IMR-90 (cell line): ENCODE measurements at regions not wholly inside any gene's neighbourhood (a gene's known extent, or its start where the extent isn't known, plus 50 kb on each side); places are given as distances from the start of the nearest gene placed in this dataset.

Experiments
- ATAC-seq: fragments of 200-7000 bp; cut with Tn5 transposase; 2 replicates; pipeline ENCODE4 v1.9.1; 2020; ENCODE audit warnings: low read depth, mild to moderate bottlenecking, moderate library complexity
- BruUV-seq: library from RNA; stranded (reverse); fragments of 400-500 nt; replicated peaks from 2 replicates; lab custom pipeline; 2021; lab: Mats Ljungman, UMichigan
- CTCF ChIA-PET: fragments of 300-600 bp; formaldehyde crosslinking; extraction: SDS; loops from one replicate; lab custom pipeline; 2021; ENCODE audit warnings: antibody characterized with exemption; lab: Yijun Ruan, JAX
- POLR2A ChIA-PET: fragments of 300-600 bp; sonication (Branson Sonifier 250); formaldehyde crosslinking; loops from one replicate; lab custom pipeline; 2022; ENCODE audit warnings: antibody characterized with exemption; ENCODE audit not compliant: unreplicated experiment; lab: Charles Lee
- DNase-seq: peaks from one replicate; pipeline ENCODE4 v3.0.0; 2013
- H2AFZ ChIP-seq: replicated peaks from 2 replicates; pipeline ENCODE3; 2013; ENCODE audit warnings: low read length, mild to moderate bottlenecking; ENCODE audit not compliant: poor library complexity
- H2AK5ac ChIP-seq: 2 replicates; pipeline ENCODE4 v1.6.1; 2013; ENCODE audit warnings: low read depth, low read length, inconsistent platforms
- H2AK9ac ChIP-seq: replicated peaks from 2 replicates; pipeline ENCODE3; 2013; ENCODE audit warnings: mild to moderate bottlenecking, low read depth, low read length, moderate library complexity; ENCODE audit not compliant: poor library complexity
- H2BK120ac ChIP-seq: 2 replicates; pipeline ENCODE4 v1.6.1; 2013; ENCODE audit warnings: low read depth, low read length, inconsistent platforms
- H2BK15ac ChIP-seq: 3 replicates; pipeline ENCODE4 v1.6.1; 2013; ENCODE audit warnings: low read depth, low read length, inconsistent platforms
- H2BK20ac ChIP-seq: 2 replicates; pipeline ENCODE4 v1.6.1; 2013; ENCODE audit warnings: low read depth, mild to moderate bottlenecking, inconsistent platforms, low read length, moderate library complexity
- H2BK5ac ChIP-seq: 2 replicates; pipeline ENCODE4 v1.6.1; 2013; ENCODE audit warnings: mild to moderate bottlenecking, low read depth, low read length, inconsistent platforms; ENCODE audit not compliant: poor library complexity, severe bottlenecking
- H3K14ac ChIP-seq: replicated peaks from 2 replicates; pipeline ENCODE4 v1.6.1; 2013; ENCODE audit warnings: low read depth, low read length, inconsistent platforms
- H3K18ac ChIP-seq: 2 replicates; pipeline ENCODE4 v1.6.1; 2013; ENCODE audit warnings: low read depth, low read length, control low read depth
- H3K23ac ChIP-seq: 2 replicates; pipeline ENCODE4 v1.6.1; 2013; ENCODE audit warnings: low read depth, low read length, inconsistent platforms
- H3K27ac ChIP-seq: 2 replicates; pipeline ENCODE4 v1.5.1; 2013; ENCODE audit warnings: mild to moderate bottlenecking, control low read depth, low read length; ENCODE audit not compliant: insufficient read depth
- H3K27me3 ChIP-seq: 2 replicates; pipeline ENCODE4 v1.6.1; 2013; ENCODE audit warnings: low read length; ENCODE audit not compliant: control insufficient read depth, insufficient read depth
- H3K36me3 ChIP-seq: 2 replicates; pipeline ENCODE4 v1.6.1; 2013; ENCODE audit warnings: low read length, mixed read lengths; ENCODE audit not compliant: control insufficient read depth, insufficient read depth
- H3K4ac ChIP-seq: 2 replicates; pipeline ENCODE4 v1.6.1; 2013; ENCODE audit warnings: low read depth, low read length, inconsistent platforms
- H3K4me1 ChIP-seq: 2 replicates; pipeline ENCODE4 v1.6.1; 2013; ENCODE audit warnings: low read length, mixed read lengths; ENCODE audit not compliant: control insufficient read depth, insufficient read depth
- H3K4me2 ChIP-seq: 2 replicates; pipeline ENCODE4 v1.6.1; 2013; ENCODE audit warnings: low read depth, mild to moderate bottlenecking, control low read depth, low read length, moderate library complexity
- H3K4me3 ChIP-seq: 2 replicates; pipeline ENCODE4 v1.5.1; 2013; ENCODE audit warnings: low read depth, mild to moderate bottlenecking, control low read depth, low read length, moderate library complexity; ENCODE audit not compliant: insufficient read depth
- H3K56ac ChIP-seq: 2 replicates; pipeline ENCODE4 v1.6.1; 2013; ENCODE audit warnings: low read length, inconsistent platforms; ENCODE audit not compliant: insufficient read depth; ENCODE audit errors: extremely low read depth
- H3K79me1 ChIP-seq, 2 experiments: 2 replicates each; pipeline ENCODE4 v1.6.1; 2013; ENCODE audit warnings: low read length in 2 of 2, inconsistent platforms in 1 of 2, low read depth in 1 of 2
- H3K9ac ChIP-seq: 2 replicates; pipeline ENCODE4 v1.6.1; 2013; ENCODE audit warnings: low read depth, low read length, control low read depth
- H3K9me1 ChIP-seq: 2 replicates; pipeline ENCODE4 v1.6.1; 2013; ENCODE audit warnings: low read length, inconsistent platforms; ENCODE audit not compliant: insufficient read depth
- H3K9me3 ChIP-seq: 2 replicates; pipeline ENCODE4 v1.6.1; 2013; ENCODE audit warnings: low read length; ENCODE audit not compliant: control insufficient read depth, insufficient read depth
- H4K20me1 ChIP-seq: 2 replicates; pipeline ENCODE4 v1.6.1; 2013; ENCODE audit warnings: low read length, inconsistent platforms; ENCODE audit not compliant: insufficient read depth
- H4K5ac ChIP-seq: 2 replicates; pipeline ENCODE4 v1.6.1; 2013; ENCODE audit warnings: mild to moderate bottlenecking, low read depth, low read length, control low read depth
- H4K8ac ChIP-seq, 2 experiments: 2 replicates each; pipeline ENCODE4 v1.6.1; 2013; ENCODE audit warnings: low read depth in 2 of 2, low read length in 2 of 2, control low read depth in 1 of 2, inconsistent platforms in 1 of 2
- H4K91ac ChIP-seq: 2 replicates; pipeline ENCODE4 v1.6.1; 2013; ENCODE audit warnings: low read depth, low read length, inconsistent platforms; ENCODE audit not compliant: insufficient read depth
- BHLHE40 ChIP-seq: fragments of 150-350 bp; IDR thresholded peaks from 2 replicates; pipeline ENCODE4 v1.6.1; 2016; ENCODE audit warnings: mild to moderate bottlenecking, low read depth, low read length
- CEBPB ChIP-seq: IDR thresholded peaks from 2 replicates; pipeline ENCODE4 v1.6.1; 2012; ENCODE audit warnings: low read depth, low read length, improper control_type of control experiment
- CHD1 ChIP-seq: IDR thresholded peaks from 2 replicates; pipeline ENCODE4 v1.6.1; 2012; ENCODE audit warnings: low read depth, low read length, improper control_type of control experiment
- ELK1 ChIP-seq: fragments of 150-350 bp; IDR thresholded peaks from 2 replicates; pipeline ENCODE4 v1.6.1; 2016; ENCODE audit warnings: low read depth, mild to moderate bottlenecking, low read length, moderate library complexity, borderline replicate concordance
- FOS ChIP-seq: fragments of 150-350 bp; IDR thresholded peaks from 2 replicates; pipeline ENCODE4 v1.6.1; 2016; ENCODE audit warnings: low read depth, low read length
- MAFK ChIP-seq: IDR thresholded peaks from 2 replicates; pipeline ENCODE4 v1.6.1; 2012; ENCODE audit warnings: low read depth, low read length, improper control_type of control experiment
- MAZ ChIP-seq: IDR thresholded peaks from 2 replicates; pipeline ENCODE4 v1.6.1; 2012; ENCODE audit warnings: low read depth, mild to moderate bottlenecking, low read length, improper control_type of control experiment, moderate library complexity, borderline replicate concordance
- NFE2L2 ChIP-seq: fragments of 150-350 bp; IDR thresholded peaks from 2 replicates; pipeline ENCODE4 v1.6.1; 2016; ENCODE audit warnings: low read depth, mild to moderate bottlenecking, low read length
- POLR2A ChIP-seq: IDR thresholded peaks from 2 replicates; pipeline ENCODE4 v1.6.1; 2012; ENCODE audit warnings: mild to moderate bottlenecking, low read depth, low read length
- RAD21 ChIP-seq: IDR thresholded peaks from 2 replicates; pipeline ENCODE4 v1.6.1; 2012; ENCODE audit warnings: low read length, improper control_type of control experiment
- RCOR1 ChIP-seq: IDR thresholded peaks from 2 replicates; pipeline ENCODE4 v1.6.1; 2012; ENCODE audit warnings: mild to moderate bottlenecking, low read length, improper control_type of control experiment; ENCODE audit not compliant: insufficient replicate concordance
- RFX5 ChIP-seq: IDR thresholded peaks from 2 replicates; pipeline ENCODE4 v1.8.0; 2012; ENCODE audit warnings: low read depth, mild to moderate bottlenecking, low read length, moderate library complexity
- SMC3 ChIP-seq: fragments of 150-350 bp; IDR thresholded peaks from 2 replicates; pipeline ENCODE4 v1.6.1; 2016; ENCODE audit warnings: low read depth, mild to moderate bottlenecking, antibody characterized with exemption, low read length, moderate library complexity
- WGBS, 2 experiments: methylation state at CpG; one replicate each; pipeline versions ENCODE4 v1.1.5 to v1.1.7; 2013; ENCODE audit warnings: missing lambda C conversion rate in 2 of 2; ENCODE audit not compliant: insufficient read length in 1 of 2; ENCODE audit errors: extremely low coverage in 2 of 2; 5-methylcytosine and 5-hydroxymethylcytosine counted together
- dilution Hi-C: fragments of 300-500 bp; cut with HindIII; formaldehyde crosslinking; loops from one replicate; pipeline ENCODE4 v1.14.3; 2018; ENCODE audit warnings: low sequenced_read_pairs; ENCODE audit not compliant: unreplicated experiment
- in situ Hi-C: fragments of 300-500 bp; cut with MboI; formaldehyde crosslinking; loops from 3 replicates; pipeline ENCODE4 v1.14.3; 2019; ENCODE audit warnings: low sequenced_read_pairs, inconsistent platforms, mixed read lengths
- intact Hi-C: fragments of 100-400 bp; cut with micrococcal nuclease; formaldehyde crosslinking; loops from 2 replicates; pipeline ENCODE4 v1.10.0; 2022
- TF ChIP-seq, protein P1 (sequence below): fragments of 150-350 bp; IDR thresholded peaks from 2 replicates; pipeline ENCODE4 v1.6.1; 2017; ENCODE audit warnings: mild to moderate bottlenecking, antibody characterized with exemption, low read length, low read depth
- TF ChIP-seq, protein P2 (sequence below): conservative IDR thresholded peaks from 2 replicates; pipeline ENCODE4 v1.5.1; 2012; ENCODE audit warnings: mild to moderate bottlenecking, low read depth, low read length, improper control_type of control experiment

- ChIA-PET POLR2A (no interaction called here), CTCF (no interaction called here)
- dilution Hi-C loops, result no loop called here
- TF ChIP-seq RCOR1 (no peak), MAZ (no peak), NFE2L2 (no peak), SMC3 (no peak), RFX5 (no peak), CEBPB (no peak), CHD1 (no peak), ELK1 (no peak), MAFK (no peak), BHLHE40 (no peak), FOS (no peak), RAD21 (no peak), POLR2A (no peak)
- TF ChIP-seq, protein P1, sequence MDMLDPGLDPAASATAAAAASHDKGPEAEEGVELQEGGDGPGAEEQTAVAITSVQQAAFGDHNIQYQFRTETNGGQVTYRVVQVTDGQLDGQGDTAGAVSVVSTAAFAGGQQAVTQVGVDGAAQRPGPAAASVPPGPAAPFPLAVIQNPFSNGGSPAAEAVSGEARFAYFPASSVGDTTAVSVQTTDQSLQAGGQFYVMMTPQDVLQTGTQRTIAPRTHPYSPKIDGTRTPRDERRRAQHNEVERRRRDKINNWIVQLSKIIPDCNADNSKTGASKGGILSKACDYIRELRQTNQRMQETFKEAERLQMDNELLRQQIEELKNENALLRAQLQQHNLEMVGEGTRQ, result no peak
- TF ChIP-seq, protein P2, sequence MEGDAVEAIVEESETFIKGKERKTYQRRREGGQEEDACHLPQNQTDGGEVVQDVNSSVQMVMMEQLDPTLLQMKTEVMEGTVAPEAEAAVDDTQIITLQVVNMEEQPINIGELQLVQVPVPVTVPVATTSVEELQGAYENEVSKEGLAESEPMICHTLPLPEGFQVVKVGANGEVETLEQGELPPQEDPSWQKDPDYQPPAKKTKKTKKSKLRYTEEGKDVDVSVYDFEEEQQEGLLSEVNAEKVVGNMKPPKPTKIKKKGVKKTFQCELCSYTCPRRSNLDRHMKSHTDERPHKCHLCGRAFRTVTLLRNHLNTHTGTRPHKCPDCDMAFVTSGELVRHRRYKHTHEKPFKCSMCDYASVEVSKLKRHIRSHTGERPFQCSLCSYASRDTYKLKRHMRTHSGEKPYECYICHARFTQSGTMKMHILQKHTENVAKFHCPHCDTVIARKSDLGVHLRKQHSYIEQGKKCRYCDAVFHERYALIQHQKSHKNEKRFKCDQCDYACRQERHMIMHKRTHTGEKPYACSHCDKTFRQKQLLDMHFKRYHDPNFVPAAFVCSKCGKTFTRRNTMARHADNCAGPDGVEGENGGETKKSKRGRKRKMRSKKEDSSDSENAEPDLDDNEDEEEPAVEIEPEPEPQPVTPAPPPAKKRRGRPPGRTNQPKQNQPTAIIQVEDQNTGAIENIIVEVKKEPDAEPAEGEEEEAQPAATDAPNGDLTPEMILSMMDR, result no peak
Observed at GRCh38 chr5:142391058-142391845, 66.4 kb upstream of the SPRY4 start.

More at GRCh38 chr5:142391058-142391845, 66.4 kb upstream of the SPRY4 start:
- H2BK15ac ChIP-seq, result no peak overlapping the region
- no peak overlapping the region for H3K56ac ChIP-seq
- no peak overlapping the region for H3K18ac ChIP-seq
- H2AK9ac ChIP-seq, result no peak overlapping the region
- DNase-seq, result no peak
- H2BK120ac ChIP-seq, result no peak overlapping the region
- H3K27ac ChIP-seq, result no peak overlapping the region
- H2AFZ ChIP-seq, result peak overlapping the region; percentile 18
- peaks cover 8% of the 10 kb centered on the region for H3K9me1 ChIP-seq
- H3K23ac ChIP-seq, result no peak overlapping the region
- peaks cover 0 to 11% of the 10 kb centered on the region in 2 experiments; a peak in 2 of 4 replicates for H3K79me1 ChIP-seq
- no peak overlapping the region for H3K4me2 ChIP-seq
- no peak overlapping the region for H2BK20ac ChIP-seq
- H3K14ac ChIP-seq, result 0 out of 2 replicates have a peak overlapping the region, but pooled peaks have one; percentile 1
- 72% methylated on average over 2 of the region's 8 CpGs; no CpG with 5 or more reads in 1 of the 2 experiments for WGBS, 2 experiments
- BruUV-seq, result no TSS peak
- no peaks in the 10 kb centered on the region for H3K27me3 ChIP-seq
- no peak overlapping the region for H3K9ac ChIP-seq
- no peak overlapping the region; a peak in 1 of 4 replicates for H4K8ac ChIP-seq
- peak overlapping the region; percentile 71; the same call in 1 of the 2 replicates for H2AK5ac ChIP-seq
- no peak for ATAC-seq
- in situ Hi-C loops, result no loop called here
- no peak overlapping the region for H3K4me3 ChIP-seq
- H3K4ac ChIP-seq, result no peak overlapping the region
- peaks cover 4% of the 10 kb centered on the region for H3K9me3 ChIP-seq
- no peak overlapping the region for H4K91ac ChIP-seq
- H2BK5ac ChIP-seq, result no peak overlapping the region
- 0 out of 2 replicates have a peak, but pooled peaks cover 2% of the 10 kb centered on the region for H3K36me3 ChIP-seq
- intact Hi-C loops, result no loop called here
- H3K4me1 ChIP-seq, result peaks cover 20% of the 10 kb centered on the region
- H4K5ac ChIP-seq, result no peak overlapping the region
- H4K20me1 ChIP-seq, result no peaks in the 10 kb centered on the region
